ENCODE measurements at regions not wholly inside any gene's neighbourhood (a gene's known extent, or its start where the extent isn't known, plus 50 kb on each side); places are given as distances from the start of the nearest gene placed in this dataset.

- no peak for TF ChIP-seq CTCF (IDR thresholded peaks at IDR 0.05)
- TF ChIP-seq EP300 (IDR thresholded peaks at IDR 0.05) = no peak
Observed at GRCh38 chr15:47663101-47663500, 54.2 kb upstream of the SEMA6D start.
